ENCODE measurements at regions not wholly inside any gene's neighbourhood (a gene's known extent, or its start where the extent isn't known, plus 50 kb on each side); places are given as distances from the start of the nearest gene placed in this dataset.

DNA sequence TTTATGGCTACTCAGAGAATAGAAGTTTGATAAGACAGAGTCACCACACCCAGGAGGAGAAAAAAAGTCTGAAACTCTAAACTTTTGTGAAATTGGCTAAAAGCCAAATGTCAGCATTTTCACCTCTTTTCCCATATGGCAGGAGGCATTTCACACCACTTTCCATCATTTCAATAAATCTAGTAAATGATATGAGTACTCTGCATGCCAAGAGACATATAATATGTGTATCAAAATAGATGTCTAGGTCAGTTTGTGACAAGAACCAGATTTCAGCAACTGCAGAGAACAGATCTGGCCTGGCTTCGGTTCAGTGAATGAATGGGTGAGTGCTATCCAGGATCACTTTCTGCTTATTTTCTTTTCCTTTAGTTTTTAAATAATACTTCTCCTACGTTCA, 470.8 kb downstream of the ENC1 start:
- no peak for DNase-seq
- Histone ChIP-seq H3K9me3 (ENCODE audit: control insufficient read depth in 1 of 2, low read length in 2 of 2) (no peaks in the 10 kb centered on the region), H3K36me3 (ENCODE audit: insufficient read depth, low read length) (no peaks in the 10 kb centered on the region), H3K4me1 (ENCODE audit: insufficient read depth, low read length) (no peaks in the 10 kb centered on the region), H3K4me3 (ENCODE audit: low read length in 2 of 2) (no peak overlapping the region), H3K27me3 (ENCODE audit: insufficient read depth, low read length) (no peaks in the 10 kb centered on the region), H3K27ac (ENCODE audit: low read depth, low read length) (no peak overlapping the region)
- intact Hi-C loops (cut with micrococcal nuclease): no loop called here
- ChIA-PET CTCF (ENCODE audit: partially characterized antibody) (no interaction called here), POLR2A (ENCODE audit: partially characterized antibody) (no interaction called here)
- H3K4me1 Mint-ChIP-seq: no peaks in the 10 kb centered on the region
- H3K27ac Mint-ChIP-seq: no peak overlapping the region
- H3K9me3 Mint-ChIP-seq: peaks cover 0 to 2% (median 0%) of the 10 kb centered on the region in 8 donors
- no peaks in the 10 kb centered on the region for H3K36me3 Mint-ChIP-seq
- H3K4me3 Mint-ChIP-seq: no peak overlapping the region
- peaks cover 0 to 4% of the 10 kb centered on the region in 2 donors for H3K27me3 Mint-ChIP-seq

DNA sequence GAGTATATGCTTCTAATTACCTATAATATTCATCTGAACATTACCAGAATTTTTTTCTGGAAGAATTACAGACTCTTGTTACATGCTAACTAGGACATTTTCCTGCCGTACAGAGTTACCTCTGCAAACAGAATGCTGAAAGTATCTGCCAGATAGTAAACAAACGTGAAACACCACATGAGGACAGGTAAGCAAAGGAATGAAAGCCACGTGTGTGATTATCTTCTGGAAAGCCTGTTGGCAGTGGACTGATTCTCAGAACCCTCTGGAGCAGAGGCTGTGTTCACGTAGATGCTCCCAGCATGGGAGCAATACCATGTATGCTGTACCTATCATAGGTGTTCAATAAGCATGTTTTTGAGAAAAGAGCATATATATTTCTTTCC, 472.6 kb downstream of the ENC1 start:
- CTCF ChIA-PET (ENCODE audit: partially characterized antibody): no interaction called here
- no peaks in the 10 kb centered on the region for H3K4me1 ChIP-seq (ENCODE audit: insufficient read depth, low read length)
- H3K27me3 Mint-ChIP-seq: peaks cover 0 to 4% of the 10 kb centered on the region in 2 donors
- H3K36me3 ChIP-seq (ENCODE audit: insufficient read depth, low read length): no peaks in the 10 kb centered on the region
- POLR2A ChIA-PET (ENCODE audit: partially characterized antibody): no interaction called here
- no peak for DNase-seq
- no peak overlapping the region for H3K4me3 ChIP-seq (ENCODE audit: low read length in 2 of 2)
- no peaks in the 10 kb centered on the region for H3K36me3 Mint-ChIP-seq
- H3K9me3 Mint-ChIP-seq: peaks cover 0 to 2% (median 0%) of the 10 kb centered on the region in 8 donors
- intact Hi-C loops (cut with micrococcal nuclease): no loop called here
- no peaks in the 10 kb centered on the region for H3K9me3 ChIP-seq (ENCODE audit: control insufficient read depth in 1 of 2, low read length in 2 of 2)
- H3K27ac ChIP-seq (ENCODE audit: low read depth, low read length): no peak overlapping the region
- no peaks in the 10 kb centered on the region for H3K4me1 Mint-ChIP-seq
- no peaks in the 10 kb centered on the region for H3K27me3 ChIP-seq (ENCODE audit: insufficient read depth, low read length)
- H3K27ac Mint-ChIP-seq: no peak overlapping the region
- H3K4me3 Mint-ChIP-seq: no peak overlapping the region

DNA sequence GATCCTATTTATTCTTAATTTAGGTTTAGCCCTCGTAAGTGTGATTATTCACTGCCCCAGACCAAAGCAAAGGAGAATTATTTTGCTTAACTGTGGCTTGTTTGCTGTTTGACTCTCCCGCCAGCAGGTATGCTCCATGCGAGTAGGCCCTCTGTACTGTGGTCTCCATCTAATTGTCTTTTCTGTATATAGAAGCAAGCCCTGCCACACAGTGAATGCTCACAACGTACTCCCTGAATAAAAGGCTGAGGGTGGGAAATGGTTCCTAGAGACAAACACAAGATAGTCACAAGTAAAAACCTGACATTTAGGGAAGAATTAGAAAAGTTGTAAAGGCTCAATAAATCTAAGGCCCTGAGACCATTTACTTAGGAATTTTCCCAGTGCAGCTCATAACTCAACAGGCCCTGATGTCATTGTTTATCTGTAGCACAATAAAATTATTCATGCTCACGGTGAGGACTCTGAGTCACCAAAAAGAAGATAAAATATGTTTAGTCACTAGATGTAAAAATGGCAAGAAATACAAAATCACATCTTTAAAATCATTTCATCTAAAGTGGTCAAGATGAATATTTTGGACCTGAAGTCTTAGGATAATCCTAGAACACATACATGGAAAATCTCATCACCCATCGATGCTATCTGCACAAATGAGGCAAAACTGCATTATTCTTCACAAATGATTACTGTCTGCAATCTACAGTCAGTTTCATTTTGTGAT, 473.2 kb downstream of the ENC1 start:
- ChIA-PET POLR2A (ENCODE audit: partially characterized antibody) (no interaction called here), CTCF (ENCODE audit: partially characterized antibody) (no interaction called here)
- Mint-ChIP-seq H3K9me3 (peaks cover 0 to 2% (median 0%) of the 10 kb centered on the region in 8 donors), H3K4me3 (no peak overlapping the region), H3K27me3 (peaks cover 0 to 4% of the 10 kb centered on the region in 2 donors), H3K36me3 (no peaks in the 10 kb centered on the region), H3K27ac (no peak overlapping the region), H3K4me1 (no peaks in the 10 kb centered on the region)
- no peak for DNase-seq
- Histone ChIP-seq H3K27me3 (ENCODE audit: insufficient read depth, low read length) (no peaks in the 10 kb centered on the region), H3K36me3 (ENCODE audit: insufficient read depth, low read length) (no peaks in the 10 kb centered on the region), H3K4me1 (ENCODE audit: insufficient read depth, low read length) (no peaks in the 10 kb centered on the region), H3K27ac (ENCODE audit: low read depth, low read length) (no peak overlapping the region), H3K4me3 (ENCODE audit: low read length in 2 of 2) (no peak overlapping the region), H3K9me3 (ENCODE audit: control insufficient read depth in 1 of 2, low read length in 2 of 2) (no peaks in the 10 kb centered on the region)
- intact Hi-C loops (cut with micrococcal nuclease): no loop called here

DNA sequence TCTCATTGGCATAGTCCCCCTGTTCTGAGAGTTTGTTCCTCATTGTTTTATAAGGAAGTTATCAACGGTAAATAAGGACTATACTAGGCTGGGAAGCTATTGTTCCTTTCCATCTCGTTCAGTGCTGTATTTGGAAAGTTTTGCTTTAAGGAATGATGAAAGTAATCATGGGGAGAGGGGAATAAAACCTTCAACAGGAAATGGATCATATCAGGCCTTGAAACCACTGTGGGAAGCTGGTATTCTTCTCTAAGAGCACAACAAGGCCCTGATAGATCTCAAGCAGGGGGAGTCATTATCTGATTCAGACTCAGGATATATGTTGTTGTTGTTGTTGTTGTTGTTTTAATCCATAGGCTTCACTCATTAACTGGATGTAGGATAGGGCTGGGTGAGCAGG, 474.5 kb downstream of the ENC1 start:
- ChIA-PET POLR2A (ENCODE audit: partially characterized antibody) (no interaction called here), CTCF (ENCODE audit: partially characterized antibody) (no interaction called here)
- no peaks in the 10 kb centered on the region for H3K27me3 ChIP-seq (ENCODE audit: insufficient read depth, low read length)
- Mint-ChIP-seq H3K9me3 (peaks cover 0 to 2% (median 0%) of the 10 kb centered on the region in 8 donors), H3K27ac (no peak overlapping the region), H3K4me1 (no peaks in the 10 kb centered on the region), H3K27me3 (peaks cover 0 to 4% of the 10 kb centered on the region in 2 donors), H3K4me3 (no peak overlapping the region), H3K36me3 (no peaks in the 10 kb centered on the region)
- intact Hi-C loops (cut with micrococcal nuclease): no loop called here
- no peak overlapping the region for H3K27ac ChIP-seq (ENCODE audit: low read depth, low read length)
- no peaks in the 10 kb centered on the region for H3K9me3 ChIP-seq (ENCODE audit: control insufficient read depth in 1 of 2, low read length in 2 of 2)
- no peak for DNase-seq
- H3K4me3 ChIP-seq (ENCODE audit: low read length in 2 of 2): no peak overlapping the region
- no peaks in the 10 kb centered on the region for H3K36me3 ChIP-seq (ENCODE audit: insufficient read depth, low read length)
- H3K4me1 ChIP-seq (ENCODE audit: insufficient read depth, low read length): no peaks in the 10 kb centered on the region

DNA sequence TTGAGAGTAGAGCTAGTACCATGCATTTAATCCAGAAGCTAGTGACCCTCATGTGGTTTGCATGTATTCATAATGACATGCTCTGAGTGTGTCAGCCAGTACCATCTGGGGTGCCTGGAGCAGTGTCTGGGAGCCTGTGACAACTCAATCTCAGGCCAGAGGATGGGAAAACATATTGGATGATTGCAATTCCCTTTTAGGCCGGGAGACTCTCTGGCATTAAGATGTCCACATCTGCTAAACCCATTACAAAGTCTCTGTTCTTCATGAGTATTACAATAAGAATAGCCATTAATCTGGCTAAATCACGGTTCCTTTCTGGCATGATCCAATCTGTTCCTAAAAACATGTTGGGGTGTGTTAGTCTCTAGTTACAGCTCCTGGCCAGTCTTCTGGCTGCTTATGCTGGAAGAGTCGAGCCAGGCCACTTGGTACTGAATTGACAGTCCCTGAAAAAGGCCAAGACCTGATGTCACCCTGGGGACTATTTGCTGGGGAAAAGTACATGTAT, 475.7 kb downstream of the ENC1 start:
- no peak for DNase-seq
- CTCF ChIA-PET (ENCODE audit: partially characterized antibody): no interaction called here
- H3K9me3 Mint-ChIP-seq: no peaks in the 10 kb centered on the region
- H3K4me3 Mint-ChIP-seq: no peak overlapping the region
- POLR2A ChIA-PET (ENCODE audit: partially characterized antibody): no interaction called here
- no peaks in the 10 kb centered on the region for H3K9me3 ChIP-seq (ENCODE audit: control insufficient read depth in 1 of 2, low read length in 2 of 2)
- intact Hi-C loops (cut with micrococcal nuclease): no loop called here
- H3K36me3 Mint-ChIP-seq: no peaks in the 10 kb centered on the region
- no peak overlapping the region for H3K4me3 ChIP-seq (ENCODE audit: low read length in 2 of 2)
- no peaks in the 10 kb centered on the region for H3K4me1 ChIP-seq (ENCODE audit: insufficient read depth, low read length)
- H3K4me1 Mint-ChIP-seq: no peaks in the 10 kb centered on the region
- no peak overlapping the region for H3K27ac ChIP-seq (ENCODE audit: low read depth, low read length)
- peaks cover 0 to 3% of the 10 kb centered on the region in 2 donors for H3K27me3 Mint-ChIP-seq
- no peaks in the 10 kb centered on the region for H3K27me3 ChIP-seq (ENCODE audit: insufficient read depth, low read length)
- no peaks in the 10 kb centered on the region for H3K36me3 ChIP-seq (ENCODE audit: insufficient read depth, low read length)
- no peak overlapping the region for H3K27ac Mint-ChIP-seq

DNA sequence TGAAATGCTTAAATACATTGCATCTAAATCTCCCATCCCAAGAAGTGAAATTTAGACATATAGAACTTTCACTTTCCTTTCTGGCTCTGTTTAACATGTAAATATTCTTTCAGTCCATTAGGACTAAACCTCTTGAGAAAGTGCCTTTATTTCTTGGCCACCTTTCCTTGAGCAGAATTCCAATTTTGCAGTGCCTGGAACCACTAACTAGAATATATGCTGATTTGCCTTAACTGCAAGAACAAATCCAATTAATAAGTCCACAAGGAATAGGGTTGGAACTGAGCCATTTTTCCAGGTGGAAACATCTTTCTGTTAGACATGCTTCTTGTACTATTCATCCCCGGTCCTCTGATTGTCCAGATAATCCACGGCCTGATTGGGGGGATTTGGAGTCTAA, 478.0 kb downstream of the ENC1 start:
- Histone ChIP-seq H3K4me1 (ENCODE audit: insufficient read depth, low read length) (no peaks in the 10 kb centered on the region), H3K9me3 (ENCODE audit: control insufficient read depth in 1 of 2, low read length in 2 of 2) (no peaks in the 10 kb centered on the region), H3K36me3 (ENCODE audit: insufficient read depth, low read length) (no peaks in the 10 kb centered on the region), H3K27me3 (ENCODE audit: insufficient read depth, low read length) (no peaks in the 10 kb centered on the region), H3K4me3 (ENCODE audit: low read length in 2 of 2) (no peak overlapping the region), H3K27ac (ENCODE audit: low read depth, low read length) (no peak overlapping the region)
- Mint-ChIP-seq H3K36me3 (no peaks in the 10 kb centered on the region), H3K27ac (no peak overlapping the region), H3K9me3 (no peaks in the 10 kb centered on the region), H3K27me3 (peaks cover 0 to 6% of the 10 kb centered on the region in 2 donors), H3K4me1 (no peaks in the 10 kb centered on the region), H3K4me3 (no peak overlapping the region)
- DNase-seq: no peak
- POLR2A ChIA-PET (ENCODE audit: partially characterized antibody): no interaction called here
- CTCF ChIA-PET (ENCODE audit: partially characterized antibody): no interaction called here
- intact Hi-C loops (cut with micrococcal nuclease): no loop called here

DNA sequence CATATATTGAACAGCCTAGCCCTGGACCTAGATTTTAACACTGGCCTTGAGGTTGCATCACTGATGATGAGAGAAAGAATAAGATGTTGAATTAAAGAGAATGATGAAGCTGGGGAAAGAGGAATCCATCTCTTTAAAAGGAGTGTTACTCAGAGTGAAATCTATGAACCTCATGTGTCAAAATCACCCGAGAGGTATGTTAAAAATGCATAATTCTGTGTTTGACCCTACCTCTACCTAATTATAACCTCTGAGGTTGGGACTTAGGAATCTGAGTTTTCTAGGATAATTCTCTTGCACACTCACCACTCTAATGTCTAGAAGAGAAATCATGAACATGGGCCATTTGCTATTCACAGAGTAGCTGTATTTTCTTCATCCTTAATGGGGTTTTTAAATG, 479.4 kb downstream of the ENC1 start:
- H3K9me3 ChIP-seq (ENCODE audit: control insufficient read depth in 1 of 2, low read length in 2 of 2): no peaks in the 10 kb centered on the region
- ChIA-PET CTCF (ENCODE audit: partially characterized antibody) (no interaction called here), POLR2A (ENCODE audit: partially characterized antibody) (no interaction called here)
- no peaks in the 10 kb centered on the region for H3K27me3 ChIP-seq (ENCODE audit: insufficient read depth, low read length)
- H3K4me1 Mint-ChIP-seq: no peaks in the 10 kb centered on the region
- intact Hi-C loops (cut with micrococcal nuclease): no loop called here
- no peak overlapping the region for H3K4me3 Mint-ChIP-seq
- no peaks in the 10 kb centered on the region for H3K36me3 Mint-ChIP-seq
- no peak overlapping the region for H3K4me3 ChIP-seq (ENCODE audit: low read length in 2 of 2)
- no peaks in the 10 kb centered on the region for H3K36me3 ChIP-seq (ENCODE audit: insufficient read depth, low read length)
- no peak overlapping the region for H3K27ac Mint-ChIP-seq
- no peak for DNase-seq
- H3K4me1 ChIP-seq (ENCODE audit: insufficient read depth, low read length): no peaks in the 10 kb centered on the region
- H3K27me3 Mint-ChIP-seq: peaks cover 0 to 6% of the 10 kb centered on the region in 2 donors
- H3K9me3 Mint-ChIP-seq: no peaks in the 10 kb centered on the region
- no peak overlapping the region for H3K27ac ChIP-seq (ENCODE audit: low read depth, low read length)

Data from CD4-positive, alpha-beta memory T cell (primary cell).